C4-2B (cell line): ENCODE measurements at regions not wholly inside any gene's neighbourhood (a gene's known extent, or its start where the extent isn't known, plus 50 kb on each side); places are given as distances from the start of the nearest gene placed in this dataset.

Experiments
- CTCF ChIP-seq: fragments of 450-650 bp; conservative IDR thresholded peaks from 2 replicates; pipeline ENCODE4 v1.5.1; 2017; ENCODE audit warnings: mild to moderate bottlenecking
- ZFX ChIP-seq: fragments of 450-650 bp; IDR thresholded peaks from 2 replicates; pipeline ENCODE4 v1.6.1; 2017

DNA sequence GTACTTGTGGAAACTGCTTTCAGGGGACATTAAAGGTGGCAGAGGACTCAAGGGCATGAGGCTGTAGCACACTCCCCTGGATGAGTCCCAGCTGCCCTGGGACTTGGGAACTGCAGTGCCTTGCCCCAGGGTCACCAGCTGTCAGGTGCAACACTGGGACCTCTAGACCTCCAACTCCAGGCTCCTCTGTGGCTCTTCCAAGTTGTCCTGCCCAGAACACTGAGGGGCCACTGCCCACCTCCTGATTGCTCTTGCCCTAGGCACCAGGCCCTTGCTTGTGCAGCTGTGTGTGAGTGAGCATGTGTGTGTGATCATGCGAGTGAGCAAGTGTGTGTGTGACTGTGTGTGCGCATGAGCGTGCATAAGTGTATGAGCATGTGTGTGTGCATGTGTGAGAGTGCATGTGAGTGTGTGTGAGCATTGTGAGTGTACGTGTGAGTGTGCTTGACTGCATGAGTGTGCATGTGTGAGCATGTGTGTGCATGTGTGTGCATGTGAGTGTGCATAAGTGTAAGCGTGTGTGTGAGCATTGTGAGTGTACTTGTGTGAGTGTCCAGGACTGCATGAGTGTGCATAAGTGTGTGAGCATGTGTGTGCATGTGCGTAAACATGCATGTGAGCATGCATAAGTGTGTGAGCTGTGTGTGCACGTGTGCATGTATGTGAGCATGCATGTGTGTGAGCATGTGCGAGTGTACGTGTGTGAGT lies 301.5 kb downstream of the NDUFA10 start:
- TF ChIP-seq CTCF, result no peak
- TF ChIP-seq ZFX, result no peak
